Omental fat pad (tissue), 3 donors: ENCODE measurements at regions not wholly inside any gene's neighbourhood (a gene's known extent, or its start where the extent isn't known, plus 50 kb on each side); places are given as distances from the start of the nearest gene placed in this dataset.

ENCODE experiments used
- ATAC-seq: fragments of 150-250 bp; one replicate; pipeline ENCODE4 v1.9.1; 2016; ENCODE audit warnings: mild to moderate bottlenecking, moderate library complexity; ENCODE audit not compliant: low FRiP score
- DNase-seq: peaks from one replicate; pipeline ENCODE4 v3.0.0-alpha.2; 2019; ENCODE audit warnings: low spot score
- CTCF ChIP-seq, 3 donors: fragments of 450-650 bp; IDR thresholded peaks; one replicate each; pipeline ENCODE4 v1.5.1; 2016 to 2017; ENCODE audit warnings: antibody characterized with exemption in 3 of 3, mild to moderate bottlenecking in 3 of 3, moderate library complexity in 2 of 3

GRCh38 chr4:138636781-138637180, 378.8 kb upstream of the NOCT start:
- no peak for ATAC-seq

GRCh38 chr4:138634915-138635314, 380.7 kb upstream of the NOCT start:
- DNase-seq (no peak), ATAC-seq (no peak)
- TF ChIP-seq CTCF (IDR thresholded peaks at IDR 0.05) = no peak

More at GRCh38 chr4:138636781-138637180, 378.8 kb upstream of the NOCT start:
- DNase-seq = no peak
- no peak for TF ChIP-seq CTCF (IDR thresholded peaks at IDR 0.05)

- ATAC-seq (no peak), DNase-seq (no peak)
- TF ChIP-seq CTCF (IDR thresholded peaks at IDR 0.05) = no peak
These were observed 382.0 kb upstream of the NOCT start for GRCh38 chr4:138633580-138633904.

- ATAC-seq = no peak
- no peak for DNase-seq
- TF ChIP-seq CTCF (IDR thresholded peaks at IDR 0.05) = no peak
These were observed 382.6 kb upstream of the NOCT start for GRCh38 chr4:138632856-138633579.

- DNase-seq (no peak), ATAC-seq (no peak)
- TF ChIP-seq CTCF (IDR thresholded peaks at IDR 0.05) = no peak
These were observed 384.9 kb upstream of the NOCT start for GRCh38 chr4:138630666-138631065.

GRCh38 chr4:138629669-138630068, 385.9 kb upstream of the NOCT start:
- DNase-seq = no peak

More at GRCh38 chr4:138629669-138630068, 385.9 kb upstream of the NOCT start:
- no peak for ATAC-seq
- no peak for TF ChIP-seq CTCF (IDR thresholded peaks at IDR 0.05)
